Neural crest cell (in vitro differentiated cells): ENCODE measurements at regions not wholly inside any gene's neighbourhood (a gene's known extent, or its start where the extent isn't known, plus 50 kb on each side); places are given as distances from the start of the nearest gene placed in this dataset.

Experiments
- DNase-seq: peaks from one replicate; pipeline ENCODE4 v3.0.0; 2021; ENCODE audit warnings: low read depth, mixed read lengths, low spot score
- H3K27ac Mint-ChIP-seq: one replicate; pipeline ENCODE4 v1.8.0; 2021; ENCODE audit warnings: mild to moderate bottlenecking, mixed read lengths; ENCODE audit not compliant: unreplicated experiment
- H3K27me3 Mint-ChIP-seq: 2 replicates; pipeline ENCODE4 v1.8.0; 2021; ENCODE audit warnings: low read depth, mild to moderate bottlenecking, mixed read lengths
- H3K36me3 Mint-ChIP-seq: 2 replicates; pipeline ENCODE4 v1.8.0; 2021; ENCODE audit warnings: low read depth, mild to moderate bottlenecking, mixed read lengths
- H3K4me1 Mint-ChIP-seq: 2 replicates; pipeline ENCODE4 v1.8.0; 2021; ENCODE audit warnings: mixed read lengths
- H3K4me3 Mint-ChIP-seq: one replicate; pipeline ENCODE4 v1.8.0; 2021; ENCODE audit warnings: mild to moderate bottlenecking, mixed read lengths
- H3K9me3 Mint-ChIP-seq: 2 replicates; pipeline ENCODE4 v1.8.0; 2021; ENCODE audit warnings: mixed read lengths
- CTCF ChIP-seq: fragments of 200-600 bp; sonication (generic); conservative IDR thresholded peaks from 2 replicates; pipeline ENCODE4 v1.5.0; 2021; ENCODE audit warnings: antibody characterized with exemption, mild to moderate bottlenecking

GRCh38 chr13:39129213-39129612, 91.0 kb downstream of the NHLRC3 start:
- peaks cover 4% of the 10 kb centered on the region for H3K36me3 Mint-ChIP-seq
- no peak overlapping the region for H3K27ac Mint-ChIP-seq
- peaks cover 4% of the 10 kb centered on the region for H3K9me3 Mint-ChIP-seq
- TF ChIP-seq CTCF = no peak
- H3K4me3 Mint-ChIP-seq = no peak overlapping the region
- DNase-seq = no peak
- no peaks in the 10 kb centered on the region for H3K27me3 Mint-ChIP-seq
- peaks cover 22% of the 10 kb centered on the region for H3K4me1 Mint-ChIP-seq

GRCh38 chr13:39130301-39130700, 92.0 kb downstream of the NHLRC3 start:
- no peaks in the 10 kb centered on the region for H3K27me3 Mint-ChIP-seq
- no peak overlapping the region for H3K27ac Mint-ChIP-seq
- no peak for DNase-seq
- H3K4me1 Mint-ChIP-seq = peaks cover 22% of the 10 kb centered on the region
- peaks cover 4% of the 10 kb centered on the region for H3K9me3 Mint-ChIP-seq
- H3K4me3 Mint-ChIP-seq = no peak overlapping the region
- no peak for TF ChIP-seq CTCF
- H3K36me3 Mint-ChIP-seq = peaks cover 4% of the 10 kb centered on the region

DNA sequence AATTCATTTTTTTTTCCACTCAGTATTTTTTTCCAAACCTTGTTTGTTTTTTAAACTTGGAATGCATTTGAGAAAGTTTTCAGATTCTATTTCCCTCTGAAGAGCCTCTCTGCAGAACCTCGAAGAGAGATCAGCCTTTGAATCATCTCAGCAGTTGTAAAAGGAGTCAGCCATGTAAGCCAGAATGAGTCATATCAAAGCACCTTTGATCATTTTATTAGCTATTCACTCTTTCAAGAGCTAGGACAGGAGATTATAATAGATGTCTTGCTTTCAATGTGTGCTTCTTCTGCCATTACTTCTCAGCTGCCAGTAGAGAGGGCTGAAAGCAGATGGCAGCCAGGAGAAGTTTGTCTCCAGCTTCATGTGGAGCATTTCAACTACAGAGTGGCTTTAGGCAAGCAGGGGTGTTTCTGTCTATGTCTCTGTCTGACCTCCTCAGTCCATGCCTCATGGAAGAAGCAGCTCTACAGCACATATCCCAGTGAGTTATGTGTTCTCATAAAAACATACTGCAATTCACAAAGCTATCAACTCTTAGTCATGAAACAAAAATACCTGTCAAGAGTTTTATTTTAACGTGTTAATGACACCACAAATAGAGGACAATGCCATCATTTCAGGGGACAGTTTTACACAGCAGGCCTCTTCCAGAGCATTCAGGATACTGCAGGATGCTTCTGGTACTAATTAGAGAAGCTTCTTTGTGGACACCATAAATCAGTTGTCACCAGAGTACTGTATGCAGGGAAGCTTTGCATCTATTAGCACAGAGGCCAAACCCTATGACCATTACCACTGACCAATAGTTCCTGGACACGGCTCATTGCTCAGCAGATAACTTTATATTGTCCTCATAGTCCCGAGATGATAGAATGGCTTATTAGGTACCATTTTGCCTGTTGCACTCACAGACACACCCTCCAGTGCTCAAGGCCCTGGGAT, 94.3 kb downstream of the NHLRC3 start:
- Mint-ChIP-seq H3K27ac (no peak overlapping the region), H3K36me3 (peaks cover 4% of the 10 kb centered on the region), H3K4me3 (no peak overlapping the region), H3K9me3 (peaks cover 4% of the 10 kb centered on the region), H3K27me3 (no peaks in the 10 kb centered on the region), H3K4me1 (peaks cover 16% of the 10 kb centered on the region)
- no peak for DNase-seq
- TF ChIP-seq CTCF = no peak

DNA sequence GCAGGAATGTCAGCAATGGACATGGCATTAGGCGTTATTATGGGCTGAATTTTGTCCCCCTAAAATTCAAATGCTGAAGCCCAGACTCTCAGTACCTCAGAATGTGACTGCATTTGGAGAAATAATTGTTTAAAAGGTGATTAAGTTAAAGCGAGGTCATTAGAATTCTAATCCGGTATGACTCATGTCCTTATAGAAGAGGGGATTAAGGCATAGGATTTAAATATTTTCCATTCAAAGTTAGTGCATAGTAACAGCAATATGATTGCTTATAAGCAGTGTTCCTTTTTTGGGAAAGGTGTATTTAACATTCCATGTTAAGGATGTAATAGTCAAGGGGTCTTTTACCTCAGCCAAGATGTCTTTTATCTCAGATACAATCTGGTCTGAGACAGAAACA, 95.5 kb downstream of the NHLRC3 start:
- no peak for TF ChIP-seq CTCF
- no peak for DNase-seq
- no peak overlapping the region for H3K27ac Mint-ChIP-seq
- peaks cover 4% of the 10 kb centered on the region for H3K36me3 Mint-ChIP-seq
- H3K9me3 Mint-ChIP-seq = peaks cover 4% of the 10 kb centered on the region
- H3K4me3 Mint-ChIP-seq = no peak overlapping the region
- no peaks in the 10 kb centered on the region for H3K27me3 Mint-ChIP-seq
- peaks cover 16% of the 10 kb centered on the region for H3K4me1 Mint-ChIP-seq

DNA sequence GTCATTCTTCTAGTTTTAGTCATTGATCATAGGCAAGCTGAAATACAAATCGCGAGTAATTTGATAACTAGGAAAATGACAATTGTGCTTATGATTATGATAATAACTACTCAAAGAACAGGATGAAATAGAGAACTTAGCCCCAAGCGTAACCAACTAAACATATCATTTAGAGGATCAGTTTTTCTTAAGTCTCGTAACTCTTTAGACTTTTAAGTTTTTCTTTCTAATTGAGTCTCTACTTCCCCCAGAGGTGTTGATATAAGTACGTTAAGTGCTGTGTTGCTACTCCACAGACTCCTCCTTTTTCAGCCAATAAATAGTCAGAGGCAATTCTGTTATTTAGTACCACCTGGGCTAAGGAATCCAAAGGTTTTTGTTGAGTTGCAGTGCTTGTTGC, 96.3 kb downstream of the NHLRC3 start:
- H3K36me3 Mint-ChIP-seq = peaks cover 4% of the 10 kb centered on the region
- H3K27ac Mint-ChIP-seq = no peak overlapping the region
- no peak overlapping the region for H3K4me3 Mint-ChIP-seq
- no peak for DNase-seq
- H3K27me3 Mint-ChIP-seq = no peaks in the 10 kb centered on the region
- H3K4me1 Mint-ChIP-seq = peaks cover 16% of the 10 kb centered on the region
- TF ChIP-seq CTCF = no peak
- peaks cover 4% of the 10 kb centered on the region for H3K9me3 Mint-ChIP-seq
